Esophagus squamous epithelium (tissue), 4 donors: ENCODE measurements at regions not wholly inside any gene's neighbourhood (a gene's known extent, or its start where the extent isn't known, plus 50 kb on each side); places are given as distances from the start of the nearest gene placed in this dataset.

Experiments
- POLR2A ChIP-seq, 4 donors: fragments of 450-650 bp; IDR thresholded peaks; one replicate each; pipeline ENCODE4 v1.6.1; 2017; ENCODE audit warnings: antibody characterized with exemption in 4 of 4, mild to moderate bottlenecking in 4 of 4, moderate library complexity in 3 of 4
- TF ChIP-seq, protein P1 (sequence below), 6 experiments: fragments of 450-650 bp in 4 of 6; fragments of 200-600 bp in 2 of 6; sonication (generic) in 2 of 6; IDR thresholded peaks; one replicate each; pipeline ENCODE4 v1.5.1; 2016 to 2019; ENCODE audit warnings: antibody characterized with exemption in 6 of 6, mild to moderate bottlenecking in 4 of 6, moderate library complexity in 4 of 6

DNA sequence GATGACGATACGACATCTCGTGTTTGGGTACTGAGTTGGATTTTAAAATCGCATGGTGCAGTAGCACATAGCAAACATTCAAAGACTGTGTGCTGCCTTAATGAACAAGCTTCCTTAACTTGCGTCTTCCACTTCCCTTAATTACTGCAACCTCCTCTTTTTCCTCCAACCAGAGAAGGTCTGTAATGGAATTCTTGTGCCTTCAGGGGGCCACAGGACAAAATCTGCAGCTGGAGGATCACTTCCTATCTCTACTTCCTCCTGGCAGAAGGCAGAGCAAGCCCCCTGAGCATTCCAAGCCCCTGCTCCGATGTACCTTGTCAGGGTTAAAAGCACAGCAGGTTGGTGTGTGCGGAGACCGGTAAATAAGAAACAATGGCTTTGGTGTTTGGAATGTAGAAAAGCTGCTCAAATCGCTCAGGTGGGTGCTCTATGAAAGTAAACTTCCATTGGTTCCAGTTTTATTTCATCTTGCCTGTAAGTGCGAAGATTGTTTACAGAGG lies 151.3 kb upstream of the UQCRFS1 start:
- TF ChIP-seq, protein P1, sequence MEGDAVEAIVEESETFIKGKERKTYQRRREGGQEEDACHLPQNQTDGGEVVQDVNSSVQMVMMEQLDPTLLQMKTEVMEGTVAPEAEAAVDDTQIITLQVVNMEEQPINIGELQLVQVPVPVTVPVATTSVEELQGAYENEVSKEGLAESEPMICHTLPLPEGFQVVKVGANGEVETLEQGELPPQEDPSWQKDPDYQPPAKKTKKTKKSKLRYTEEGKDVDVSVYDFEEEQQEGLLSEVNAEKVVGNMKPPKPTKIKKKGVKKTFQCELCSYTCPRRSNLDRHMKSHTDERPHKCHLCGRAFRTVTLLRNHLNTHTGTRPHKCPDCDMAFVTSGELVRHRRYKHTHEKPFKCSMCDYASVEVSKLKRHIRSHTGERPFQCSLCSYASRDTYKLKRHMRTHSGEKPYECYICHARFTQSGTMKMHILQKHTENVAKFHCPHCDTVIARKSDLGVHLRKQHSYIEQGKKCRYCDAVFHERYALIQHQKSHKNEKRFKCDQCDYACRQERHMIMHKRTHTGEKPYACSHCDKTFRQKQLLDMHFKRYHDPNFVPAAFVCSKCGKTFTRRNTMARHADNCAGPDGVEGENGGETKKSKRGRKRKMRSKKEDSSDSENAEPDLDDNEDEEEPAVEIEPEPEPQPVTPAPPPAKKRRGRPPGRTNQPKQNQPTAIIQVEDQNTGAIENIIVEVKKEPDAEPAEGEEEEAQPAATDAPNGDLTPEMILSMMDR (IDR thresholded peaks at IDR 0.05): no peak
- TF ChIP-seq POLR2A (IDR thresholded peaks at IDR 0.05): no peak
